DOHH2 (cell line): ENCODE measurements at regions not wholly inside any gene's neighbourhood (a gene's known extent, or its start where the extent isn't known, plus 50 kb on each side); places are given as distances from the start of the nearest gene placed in this dataset.

Experiments used
- H3F3A ChIP-seq: fragments of 200-600 bp; sonication (generic), shearing (Covaris generic); 2 replicates; pipeline ENCODE4 v1.6.0; 2016; ENCODE audit warnings: antibody characterized with exemption, mild to moderate bottlenecking; ENCODE audit not compliant: control insufficient read depth, insufficient read depth
- H3K27ac ChIP-seq: fragments of 200-600 bp; sonication (generic); 2 replicates; pipeline ENCODE4 v1.5.1; 2014; ENCODE audit warnings: low read depth, mild to moderate bottlenecking, low read length, moderate library complexity
- H3K27me3 ChIP-seq: fragments of 200-600 bp; sonication (generic); 2 replicates; pipeline ENCODE4 v1.6.1; 2014; ENCODE audit warnings: mild to moderate bottlenecking, low read length, mixed read lengths; ENCODE audit not compliant: control insufficient read depth
- H3K36me3 ChIP-seq: fragments of 200-600 bp; sonication (generic); 2 replicates; pipeline ENCODE4 v1.6.1; 2014; ENCODE audit warnings: mild to moderate bottlenecking, low read length, moderate library complexity, mixed read lengths; ENCODE audit not compliant: control insufficient read depth
- H3K4me1 ChIP-seq: fragments of 200-600 bp; sonication (generic); 2 replicates; pipeline ENCODE4 v1.6.1; 2014; ENCODE audit warnings: mild to moderate bottlenecking, low read length, mixed read lengths; ENCODE audit not compliant: control insufficient read depth
- H3K4me2 ChIP-seq: fragments of 200-600 bp; sonication (generic); 2 replicates; pipeline ENCODE4 v1.6.0; 2014; ENCODE audit warnings: mild to moderate bottlenecking, low read length, moderate library complexity
- H3K4me3 ChIP-seq: fragments of 200-600 bp; sonication (generic); 2 replicates; pipeline ENCODE4 v1.5.1; 2014; ENCODE audit warnings: mild to moderate bottlenecking, low read length, mixed read lengths
- H3K79me2 ChIP-seq: fragments of 200-600 bp; sonication (generic); 2 replicates; pipeline ENCODE4 v1.6.1; 2014; ENCODE audit warnings: mild to moderate bottlenecking, low read length, mixed read lengths; ENCODE audit not compliant: control insufficient read depth
- H3K9me2 ChIP-seq: fragments of 200-600 bp; sonication (generic); replicated peaks from 2 replicates; pipeline ENCODE4 v1.6.1; 2014; ENCODE audit warnings: mild to moderate bottlenecking, low read length, mixed read lengths; ENCODE audit not compliant: control insufficient read depth
- H3K9me3 ChIP-seq: fragments of 200-600 bp; sonication (generic); 2 replicates; pipeline ENCODE4 v1.6.1; 2014; ENCODE audit warnings: antibody characterized with exemption, low read length, mixed read lengths; ENCODE audit not compliant: control insufficient read depth, insufficient read depth
- H4K20me1 ChIP-seq: fragments of 200-600 bp; sonication (generic); 2 replicates; pipeline ENCODE4 v1.6.0; 2014; ENCODE audit warnings: low read depth, mild to moderate bottlenecking, antibody characterized with exemption, low read length, moderate library complexity; ENCODE audit not compliant: control insufficient read depth, insufficient read depth
- EZH2phosphoT487 ChIP-seq: fragments of 200-600 bp; sonication (generic); IDR thresholded peaks from 2 replicates; pipeline ENCODE4 v1.6.1; 2017; ENCODE audit warnings: borderline replicate concordance, mild to moderate bottlenecking, antibody characterized with exemption, low read length, moderate library complexity, mixed read lengths
- TF ChIP-seq, protein P1 (sequence below): fragments of 200-600 bp; sonication (generic); IDR thresholded peaks from one replicate; pipeline ENCODE4 v1.5.1; 2014; ENCODE audit warnings: antibody characterized with exemption, mild to moderate bottlenecking, low read depth, low read length; ENCODE audit not compliant: poor library complexity, severe bottlenecking

DNA sequence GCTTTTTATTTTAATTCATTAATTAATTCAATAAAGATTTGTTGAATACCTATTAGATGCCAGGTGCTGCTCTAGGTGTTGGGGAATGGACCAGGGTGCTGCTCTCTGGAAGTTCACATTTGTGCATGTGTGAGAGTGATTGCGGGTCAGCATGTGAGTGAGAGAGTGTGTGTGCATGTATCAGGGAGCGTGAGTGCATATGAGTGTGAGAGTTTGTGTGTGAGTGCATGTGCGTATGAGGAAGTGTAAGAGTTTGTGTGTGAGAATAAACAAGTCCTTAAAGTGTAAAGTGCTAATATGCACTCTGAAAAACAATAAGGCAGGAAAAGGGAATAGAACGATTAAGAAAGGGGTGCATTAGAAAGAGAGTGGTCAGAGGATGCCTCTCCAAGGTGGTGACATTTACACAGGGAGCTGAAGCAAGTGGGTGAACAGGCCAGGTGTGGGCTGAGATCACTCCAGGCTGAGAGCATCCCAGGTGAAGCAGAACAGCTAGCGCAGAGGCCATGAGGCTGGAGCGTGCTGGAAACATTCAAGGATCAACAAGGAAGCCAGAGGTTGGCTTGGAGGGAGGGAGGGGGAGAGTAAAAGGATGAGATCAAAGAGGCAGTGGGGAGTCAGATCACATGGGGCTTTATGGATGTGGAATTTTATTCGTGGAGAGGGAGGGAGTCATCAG is 50.5 kb upstream of the SLC1A4 start:
- H4K20me1 ChIP-seq = no peaks in the 10 kb centered on the region
- no peaks in the 10 kb centered on the region for H3K36me3 ChIP-seq
- H3K4me2 ChIP-seq = peak overlapping the region; percentile 57
- peaks cover 6% of the 10 kb centered on the region; the same call in 1 of the 2 replicates for H3K9me3 ChIP-seq
- H3K4me1 ChIP-seq = peaks cover 56% of the 10 kb centered on the region
- no peak overlapping the region for H3K27ac ChIP-seq
- no peaks in the 10 kb centered on the region for H3K27me3 ChIP-seq
- no peaks in the 10 kb centered on the region for H3K79me2 ChIP-seq
- no peaks in the 10 kb centered on the region for H3K9me2 ChIP-seq
- TF ChIP-seq EZH2phosphoT487 = no peak
- TF ChIP-seq, protein P1, sequence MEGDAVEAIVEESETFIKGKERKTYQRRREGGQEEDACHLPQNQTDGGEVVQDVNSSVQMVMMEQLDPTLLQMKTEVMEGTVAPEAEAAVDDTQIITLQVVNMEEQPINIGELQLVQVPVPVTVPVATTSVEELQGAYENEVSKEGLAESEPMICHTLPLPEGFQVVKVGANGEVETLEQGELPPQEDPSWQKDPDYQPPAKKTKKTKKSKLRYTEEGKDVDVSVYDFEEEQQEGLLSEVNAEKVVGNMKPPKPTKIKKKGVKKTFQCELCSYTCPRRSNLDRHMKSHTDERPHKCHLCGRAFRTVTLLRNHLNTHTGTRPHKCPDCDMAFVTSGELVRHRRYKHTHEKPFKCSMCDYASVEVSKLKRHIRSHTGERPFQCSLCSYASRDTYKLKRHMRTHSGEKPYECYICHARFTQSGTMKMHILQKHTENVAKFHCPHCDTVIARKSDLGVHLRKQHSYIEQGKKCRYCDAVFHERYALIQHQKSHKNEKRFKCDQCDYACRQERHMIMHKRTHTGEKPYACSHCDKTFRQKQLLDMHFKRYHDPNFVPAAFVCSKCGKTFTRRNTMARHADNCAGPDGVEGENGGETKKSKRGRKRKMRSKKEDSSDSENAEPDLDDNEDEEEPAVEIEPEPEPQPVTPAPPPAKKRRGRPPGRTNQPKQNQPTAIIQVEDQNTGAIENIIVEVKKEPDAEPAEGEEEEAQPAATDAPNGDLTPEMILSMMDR = no peak
- peak overlapping the region; percentile 8 for H3K4me3 ChIP-seq
- H3F3A ChIP-seq = peaks cover 9% of the 10 kb centered on the region; the same call in 1 of the 2 replicates

DNA sequence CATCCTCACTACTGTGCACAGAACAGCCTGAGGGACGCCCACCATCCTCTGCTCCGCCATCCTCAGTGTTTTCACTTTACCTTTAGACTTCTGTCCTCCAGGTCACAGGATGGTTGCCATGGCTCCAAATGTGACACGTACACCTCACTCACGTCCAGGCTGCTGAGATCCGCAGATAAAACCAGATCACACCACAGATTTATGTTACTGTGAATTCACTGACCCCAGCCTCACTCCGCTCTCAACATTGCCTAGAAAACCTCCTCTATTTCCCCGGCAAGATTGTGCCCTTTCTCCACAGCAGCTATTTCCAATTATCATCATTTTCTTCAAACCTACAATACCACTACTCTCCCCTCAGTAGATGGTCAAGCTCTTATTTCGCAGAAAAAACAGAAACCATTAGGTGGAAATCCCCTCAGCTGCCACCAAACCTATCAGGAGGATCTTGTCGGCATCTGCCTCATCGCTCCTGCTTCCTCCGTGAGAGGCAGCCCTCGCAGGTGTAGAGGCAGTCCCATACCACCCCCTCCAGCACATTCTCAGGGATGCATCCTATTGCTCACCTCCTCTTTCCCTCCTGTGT is 49.8 kb upstream of the SLC1A4 start:
- peak overlapping the region; percentile 8 for H3K4me3 ChIP-seq
- H3K4me2 ChIP-seq = peak overlapping the region; percentile 57
- no peaks in the 10 kb centered on the region for H3K36me3 ChIP-seq
- H3F3A ChIP-seq = peaks cover 9% of the 10 kb centered on the region; the same call in 1 of the 2 replicates
- H4K20me1 ChIP-seq = no peaks in the 10 kb centered on the region
- no peaks in the 10 kb centered on the region for H3K79me2 ChIP-seq
- H3K9me3 ChIP-seq = peaks cover 6% of the 10 kb centered on the region; the same call in 1 of the 2 replicates
- no peak overlapping the region for H3K27ac ChIP-seq
- TF ChIP-seq, protein P1 = no peak
- no peak for TF ChIP-seq EZH2phosphoT487
- no peaks in the 10 kb centered on the region for H3K9me2 ChIP-seq
- H3K4me1 ChIP-seq = peaks cover 56% of the 10 kb centered on the region
- H3K27me3 ChIP-seq = no peaks in the 10 kb centered on the region
